ENCODE measurements at regions not wholly inside any gene's neighbourhood (a gene's known extent, or its start where the extent isn't known, plus 50 kb on each side); places are given as distances from the start of the nearest gene placed in this dataset.

GRCh38 chrY:12982249-12982829 is 77.7 kb downstream of the DDX3Y start:
- ChIA-PET CTCF (no interaction called here), POLR2A (no interaction called here), RAD21 (ENCODE audit: low non-redundant PET in 1 of 2, low total read pairs in 2 of 2, uncharacterized antibody in 2 of 2, unreplicated experiment in 2 of 2) (no interaction called here)
- Histone ChIP-seq H3K27me3 (ENCODE audit: insufficient read depth, low read length) (no peaks in the 10 kb centered on the region), H3K9me3 (ENCODE audit: control insufficient read depth in 1 of 2, insufficient read depth in 1 of 2, low read depth in 1 of 2, low read length in 2 of 2) (no peaks in the 10 kb centered on the region), H3K4me1 (ENCODE audit: control insufficient read depth in 1 of 2, insufficient read depth in 2 of 2, low read length in 2 of 2) (no peaks in the 10 kb centered on the region), H4K20me1 (ENCODE audit: insufficient read depth) (no peaks in the 10 kb centered on the region), H3K9me2 (ENCODE audit: insufficient read depth) (no peaks in the 10 kb centered on the region), H3K36me3 (ENCODE audit: control insufficient read depth in 1 of 2, insufficient read depth in 2 of 2, low read length in 2 of 2) (no peaks in the 10 kb centered on the region), H2AFZ (ENCODE audit: low read depth, low read length, poor library complexity, severe bottlenecking) (no peak overlapping the region), H3K4me3 (replicated peaks in 1 of 2; ENCODE audit: low read depth in 1 of 2, low read length in 2 of 2) (no peak overlapping the region), H3K4me2 (ENCODE audit: low read length) (no peak overlapping the region), H3K27ac (ENCODE audit: low read depth, low read length) (no peak overlapping the region), H3K9ac (ENCODE audit: low read length) (no peak overlapping the region), H3K79me2 (ENCODE audit: insufficient read depth, low read length) (no peaks in the 10 kb centered on the region)
- intact Hi-C loops (cut with micrococcal nuclease) = no loop called here
- DNase-seq (ENCODE audit: low read depth, low spot score) (no peak), ATAC-seq (no peak)
- no TSS peak for BruUV-seq (replicated peaks)
- TF ChIP-seq ZBTB33 (IDR thresholded peaks at IDR 0.05; ENCODE audit: extremely low read depth, insufficient replicate concordance, low read length) = no peak
- TF ChIP-seq, protein P1, sequence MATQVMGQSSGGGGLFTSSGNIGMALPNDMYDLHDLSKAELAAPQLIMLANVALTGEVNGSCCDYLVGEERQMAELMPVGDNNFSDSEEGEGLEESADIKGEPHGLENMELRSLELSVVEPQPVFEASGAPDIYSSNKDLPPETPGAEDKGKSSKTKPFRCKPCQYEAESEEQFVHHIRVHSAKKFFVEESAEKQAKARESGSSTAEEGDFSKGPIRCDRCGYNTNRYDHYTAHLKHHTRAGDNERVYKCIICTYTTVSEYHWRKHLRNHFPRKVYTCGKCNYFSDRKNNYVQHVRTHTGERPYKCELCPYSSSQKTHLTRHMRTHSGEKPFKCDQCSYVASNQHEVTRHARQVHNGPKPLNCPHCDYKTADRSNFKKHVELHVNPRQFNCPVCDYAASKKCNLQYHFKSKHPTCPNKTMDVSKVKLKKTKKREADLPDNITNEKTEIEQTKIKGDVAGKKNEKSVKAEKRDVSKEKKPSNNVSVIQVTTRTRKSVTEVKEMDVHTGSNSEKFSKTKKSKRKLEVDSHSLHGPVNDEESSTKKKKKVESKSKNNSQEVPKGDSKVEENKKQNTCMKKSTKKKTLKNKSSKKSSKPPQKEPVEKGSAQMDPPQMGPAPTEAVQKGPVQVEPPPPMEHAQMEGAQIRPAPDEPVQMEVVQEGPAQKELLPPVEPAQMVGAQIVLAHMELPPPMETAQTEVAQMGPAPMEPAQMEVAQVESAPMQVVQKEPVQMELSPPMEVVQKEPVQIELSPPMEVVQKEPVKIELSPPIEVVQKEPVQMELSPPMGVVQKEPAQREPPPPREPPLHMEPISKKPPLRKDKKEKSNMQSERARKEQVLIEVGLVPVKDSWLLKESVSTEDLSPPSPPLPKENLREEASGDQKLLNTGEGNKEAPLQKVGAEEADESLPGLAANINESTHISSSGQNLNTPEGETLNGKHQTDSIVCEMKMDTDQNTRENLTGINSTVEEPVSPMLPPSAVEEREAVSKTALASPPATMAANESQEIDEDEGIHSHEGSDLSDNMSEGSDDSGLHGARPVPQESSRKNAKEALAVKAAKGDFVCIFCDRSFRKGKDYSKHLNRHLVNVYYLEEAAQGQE (IDR thresholded peaks at IDR 0.05; ENCODE audit: low read depth) = no peak
- no peak for TF ChIP-seq CBX3 (IDR thresholded peaks at IDR 0.05; ENCODE audit: low read depth)

All from HCT116 (cell line).